ENCODE measurements at regions not wholly inside any gene's neighbourhood (a gene's known extent, or its start where the extent isn't known, plus 50 kb on each side); places are given as distances from the start of the nearest gene placed in this dataset.
A peak's percentile ranks its signal among the peaks of the same experiment; 100 is the strongest.

GRCh38 chr12:97323154-97323553, 139.4 kb upstream of the RMST start:
- no peak for DNase-seq

DNA sequence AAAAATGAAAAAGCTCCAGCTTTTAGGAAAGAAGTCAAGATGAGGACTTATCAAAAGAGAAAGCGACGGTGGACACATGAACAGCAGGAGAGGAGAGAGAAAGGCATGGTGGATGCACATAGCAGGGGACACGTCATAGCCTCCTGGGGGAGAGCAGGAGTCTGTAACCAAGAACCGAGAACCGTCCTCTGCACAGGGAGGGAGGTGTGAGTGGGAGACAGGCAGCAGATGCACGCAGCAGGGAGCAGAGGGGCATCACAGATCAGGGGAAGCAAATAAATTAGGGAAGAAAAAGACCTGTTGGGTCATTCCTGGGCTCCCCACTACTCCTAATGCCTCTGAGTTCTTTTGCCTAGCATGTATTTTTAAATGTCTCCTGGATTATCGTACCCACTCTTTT, 138.1 kb upstream of the RMST start:
- DNase-seq: no peak

DNA sequence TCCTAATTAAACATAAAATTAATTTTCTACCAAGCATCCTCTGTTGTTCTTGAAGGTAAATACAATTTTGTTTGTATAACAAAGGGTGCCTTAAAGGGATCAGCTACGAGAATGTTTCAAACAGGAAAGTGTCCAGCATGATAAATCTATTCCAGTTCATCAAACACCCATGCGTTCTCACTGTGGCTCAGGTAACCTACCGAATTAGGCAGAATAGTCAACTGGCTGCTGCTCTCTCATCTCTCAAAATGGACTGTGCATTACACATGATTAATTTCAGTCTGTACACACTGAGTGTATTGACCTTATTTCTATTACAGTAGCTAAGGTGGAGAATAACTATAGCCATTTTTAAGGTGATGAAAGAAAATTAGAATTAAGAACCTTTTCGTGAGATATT, 127.5 kb upstream of the RMST start:
- DNase-seq: no peak

DNA sequence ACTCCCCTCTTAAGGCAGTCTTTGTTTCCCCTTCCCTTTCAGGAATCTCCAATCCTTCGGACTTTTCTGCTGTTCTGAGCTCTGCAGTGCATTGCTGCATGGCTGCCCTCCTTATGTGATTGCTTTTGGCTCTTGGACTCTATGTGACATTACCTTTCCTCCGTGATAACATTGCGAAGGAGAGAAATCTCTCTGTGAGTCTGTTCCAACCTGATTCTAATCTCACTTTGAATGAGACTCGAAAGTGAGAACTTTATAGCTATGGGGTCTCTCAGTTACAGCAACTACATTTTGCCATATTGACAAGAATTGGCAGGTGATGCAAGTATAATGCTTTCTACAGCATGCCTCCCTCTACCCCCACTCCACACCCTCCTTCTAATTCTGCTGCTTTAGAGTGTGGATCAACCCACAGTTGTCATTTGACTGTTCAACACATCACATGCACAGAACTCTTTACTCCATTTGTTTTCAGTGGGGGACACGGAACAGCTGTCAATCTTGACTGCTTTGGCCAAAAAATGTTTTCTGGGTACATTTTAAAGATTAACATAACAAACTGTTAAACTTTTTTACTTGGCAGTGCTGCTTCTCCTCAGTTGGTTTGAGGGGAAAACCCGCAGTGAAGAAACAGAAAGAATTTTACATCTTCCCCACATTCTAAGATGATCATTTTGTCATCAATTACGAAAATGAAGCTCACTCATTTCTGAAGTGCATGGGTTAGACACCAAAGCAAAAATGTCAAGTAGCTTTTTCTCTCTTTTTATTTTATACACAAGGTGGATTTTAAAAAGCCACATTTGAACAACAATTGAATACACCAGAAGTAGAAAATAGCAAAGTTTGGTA, 125.5 kb upstream of the RMST start:
- DNase-seq: no peak

DNA sequence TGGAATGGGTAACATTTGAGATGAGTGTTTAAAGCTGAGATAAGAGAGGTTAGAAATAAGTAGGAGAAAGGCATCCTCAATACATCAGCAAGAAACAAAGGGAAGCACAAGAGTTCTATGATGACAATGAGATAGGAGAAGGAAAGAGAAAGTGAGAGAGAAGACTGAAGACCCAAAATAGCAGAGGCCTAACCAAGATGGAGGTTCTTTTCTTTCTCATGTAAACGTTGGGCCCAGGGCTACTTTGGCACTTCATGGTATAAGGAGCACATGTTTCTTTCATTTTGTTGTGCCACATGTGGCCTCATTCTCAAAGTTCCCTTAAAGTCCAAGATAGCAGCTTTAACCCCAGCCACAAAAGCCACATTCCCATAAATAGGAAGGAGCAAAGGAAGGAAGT, 120.5 kb upstream of the RMST start:
- DNase-seq: no peak

GRCh38 chr12:97347956-97348355, 114.6 kb upstream of the RMST start:
- DNase-seq: no peak

GRCh38 chr12:97358361-97358760, 104.2 kb upstream of the RMST start:
- DNase-seq: no peak

DNA sequence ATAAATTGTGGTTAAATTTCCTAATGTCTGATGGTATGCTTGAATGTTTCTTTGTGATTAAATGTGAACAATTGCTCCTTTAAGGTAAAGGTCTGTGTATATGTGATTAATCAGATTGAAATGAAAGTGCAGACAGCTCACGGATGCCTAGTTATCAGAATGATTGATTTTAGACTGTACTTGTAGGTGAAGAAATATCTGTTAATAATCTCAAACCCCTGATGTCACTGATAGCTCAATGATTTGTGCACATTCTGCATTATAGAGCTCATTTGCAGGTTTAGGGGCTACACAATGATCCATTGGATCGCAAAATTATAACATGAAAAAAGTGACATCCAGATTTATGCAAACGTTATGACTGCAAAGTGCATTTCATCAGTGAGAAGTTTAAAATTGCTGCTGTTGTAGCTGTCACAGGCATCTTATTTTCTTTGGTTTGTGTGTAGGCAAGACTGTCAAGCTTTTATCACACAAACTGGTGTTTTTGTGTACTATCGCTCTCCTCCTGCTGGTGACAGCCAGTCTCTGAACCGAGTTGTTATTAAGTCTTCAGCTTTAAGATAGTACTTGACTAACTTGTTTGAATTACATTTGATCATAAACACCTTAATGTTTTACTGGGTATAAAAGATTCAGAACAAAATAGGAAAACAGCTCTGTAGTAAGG, 103.4 kb upstream of the RMST start:
- no peak for DNase-seq

- no peak for DNase-seq
Measured at GRCh38 chr12:97363693-97364092, 98.9 kb upstream of the RMST start.

DNA sequence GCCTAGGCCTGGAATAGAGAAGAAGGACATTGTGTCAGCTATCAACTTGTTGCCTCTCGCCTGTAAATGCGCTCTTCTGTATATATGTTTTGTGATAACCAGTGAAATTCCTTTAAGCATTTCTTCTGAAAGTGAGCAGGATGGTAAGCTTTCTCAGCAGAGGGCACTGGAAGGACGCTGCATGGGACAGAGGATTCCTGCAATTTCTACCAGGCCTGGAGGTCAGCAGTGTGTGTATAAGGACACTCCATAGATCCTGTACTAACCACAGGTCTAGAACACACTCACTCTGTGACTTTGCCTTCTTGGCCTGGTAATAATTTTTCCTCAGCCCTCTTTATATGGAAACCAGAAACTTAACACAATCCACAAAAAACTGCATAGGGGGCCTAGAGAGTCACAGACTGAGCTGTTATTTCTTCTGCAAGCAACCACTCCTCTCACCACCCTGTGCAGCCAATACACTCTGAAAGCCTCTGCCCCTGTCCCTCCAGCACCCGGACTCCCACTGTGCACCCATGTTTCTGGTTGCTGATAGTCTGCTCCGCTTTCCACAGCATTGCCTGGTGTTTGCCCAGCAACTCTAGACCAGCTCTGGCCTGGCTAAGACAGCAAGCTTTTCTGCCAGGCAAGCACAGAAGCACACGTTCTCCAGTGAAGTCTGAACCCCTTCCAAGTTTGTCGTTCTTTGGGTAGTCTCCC, 94.0 kb upstream of the RMST start:
- DNase-seq: no peak

DNA sequence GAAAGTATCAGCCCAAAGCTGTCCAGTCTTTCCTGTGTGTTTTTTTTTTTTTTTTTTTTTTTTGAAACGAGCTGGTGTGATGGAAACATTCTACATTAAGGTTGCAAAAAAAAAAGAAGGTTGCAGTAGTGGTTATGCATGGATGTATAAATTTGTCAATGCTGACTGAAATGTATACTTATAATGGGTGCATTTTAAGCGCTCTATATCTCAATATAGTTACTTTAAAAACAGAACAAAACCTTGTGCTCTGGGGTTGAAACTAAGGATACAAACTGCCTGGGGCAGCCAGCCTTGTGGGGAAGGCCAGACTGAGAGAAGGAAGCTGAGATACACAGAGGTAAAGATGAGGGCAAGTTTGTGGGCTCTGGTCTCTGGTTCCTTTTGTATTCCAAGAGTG, 87.3 kb upstream of the RMST start:
- no peak for DNase-seq

DNA sequence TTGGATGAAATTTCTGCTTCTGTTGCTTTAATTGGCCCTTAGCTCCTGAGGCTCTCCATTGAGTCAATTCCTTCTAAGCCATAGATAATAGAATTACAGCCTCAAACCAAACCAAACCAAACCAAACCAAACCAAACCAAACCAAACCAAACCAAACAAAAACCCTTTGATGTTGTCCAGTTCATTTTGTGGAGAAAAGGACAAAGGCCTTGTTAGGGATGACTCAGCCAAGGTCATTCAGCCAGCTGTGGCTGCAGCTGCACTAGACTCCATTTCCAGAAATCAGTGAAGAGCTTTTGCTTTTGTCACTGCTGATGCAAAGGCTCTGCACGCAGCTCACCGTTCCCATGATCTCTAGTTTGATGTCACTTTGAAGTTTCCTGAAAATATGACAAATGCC, 82.2 kb upstream of the RMST start:
- peak in 7 of 56 donors; percentile 1 to 35 (median 3) for DNase-seq

GRCh38 chr12:97385121-97385520, 77.5 kb upstream of the RMST start:
- DNase-seq: no peak

GRCh38 chr12:97386133-97386581, 76.4 kb upstream of the RMST start:
- peak in 24 of 56 donors; percentile 1 to 69 (median 16) for DNase-seq

DNA sequence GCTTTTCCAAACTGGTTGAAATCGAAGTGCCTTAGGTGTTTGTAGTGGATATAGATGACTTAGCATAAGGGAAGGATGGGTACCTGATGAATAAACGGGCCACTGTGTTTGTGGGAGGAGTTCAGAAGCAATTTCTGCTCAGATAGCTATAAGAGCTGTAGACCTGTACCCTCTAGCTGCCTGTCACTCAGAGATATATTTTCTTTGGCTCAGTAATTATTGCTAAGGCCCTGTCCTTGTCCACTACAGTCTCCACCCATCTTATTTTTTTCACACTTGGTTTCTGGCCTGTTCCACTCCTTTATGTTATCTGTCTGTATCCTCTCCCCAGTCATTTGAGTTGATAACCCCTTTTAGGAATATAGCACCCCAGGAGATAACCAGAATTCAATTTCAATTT, 74.8 kb upstream of the RMST start:
- DNase-seq: no peak

DNA sequence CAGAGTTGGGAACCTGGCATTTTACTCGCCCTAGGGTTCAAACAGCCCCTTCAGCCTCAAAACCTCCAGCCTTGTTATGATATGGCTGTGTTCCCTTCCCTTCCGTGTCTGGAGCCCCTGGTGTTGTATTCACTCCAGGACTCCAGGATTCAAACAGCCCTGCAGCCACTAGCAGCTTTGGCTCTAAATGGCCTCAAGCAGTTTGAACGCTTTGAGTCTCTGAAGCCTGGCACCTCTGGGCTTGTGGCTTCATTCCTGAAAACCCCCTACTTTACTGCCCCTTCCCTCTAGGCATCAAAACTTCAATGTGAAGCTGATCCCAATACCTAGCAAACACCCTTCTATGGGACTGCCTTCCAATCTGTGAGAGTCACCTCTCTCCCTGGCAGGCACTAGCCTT, 67.9 kb upstream of the RMST start:
- DNase-seq: no peak

- no peak for DNase-seq
Measured at GRCh38 chr12:97397008-97397407, 65.6 kb upstream of the RMST start.

GRCh38 chr12:97398704-97399103, 63.9 kb upstream of the RMST start:
- DNase-seq: no peak

DNA sequence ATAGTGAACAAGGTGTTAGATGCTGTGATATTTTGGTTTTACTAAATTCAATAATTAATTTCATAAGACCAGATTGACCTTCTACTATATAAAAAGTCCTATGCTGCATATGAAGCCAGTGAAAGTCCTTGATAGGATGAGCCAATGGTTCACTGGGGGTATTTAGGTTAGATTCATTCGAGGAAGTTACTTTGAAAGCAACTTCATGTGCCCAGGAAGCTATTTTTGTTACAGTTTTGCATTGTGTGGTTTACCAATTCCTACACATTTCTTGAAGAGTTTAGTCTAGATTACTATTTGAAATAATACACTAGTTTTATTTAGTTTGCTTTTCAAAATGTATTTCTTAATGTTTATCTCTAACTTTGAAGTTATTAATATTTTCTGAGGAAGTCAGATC, 58.5 kb upstream of the RMST start:
- DNase-seq: no peak

- DNase-seq: peak in 23 of 56 donors; percentile 1 to 58 (median 7)
Measured at GRCh38 chr12:97404543-97404942, 58.1 kb upstream of the RMST start.

- no peak for DNase-seq
Measured at GRCh38 chr12:97408363-97408762, 54.2 kb upstream of the RMST start.

DNA sequence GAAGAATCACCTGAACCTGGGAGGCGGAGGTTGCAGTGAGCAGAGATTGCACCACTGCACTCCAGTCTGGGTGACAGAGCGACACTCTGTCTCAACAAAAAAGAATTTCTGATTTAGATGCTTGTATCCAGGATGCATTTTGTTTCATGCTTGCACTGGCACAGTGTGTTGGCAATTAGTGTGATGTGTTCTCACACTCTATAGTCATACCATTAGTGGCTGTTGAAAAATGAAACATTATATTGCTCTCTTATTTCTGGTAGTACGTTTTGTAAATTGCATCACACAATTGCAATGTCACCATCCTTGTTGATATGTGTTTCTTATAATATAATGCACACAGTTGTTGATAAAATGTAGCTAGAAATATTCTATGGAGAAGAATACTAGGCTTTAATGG, 51.3 kb upstream of the RMST start:
- DNase-seq: no peak
